ENCODE measurements at regions not wholly inside any gene's neighbourhood (a gene's known extent, or its start where the extent isn't known, plus 50 kb on each side); places are given as distances from the start of the nearest gene placed in this dataset.

DNA sequence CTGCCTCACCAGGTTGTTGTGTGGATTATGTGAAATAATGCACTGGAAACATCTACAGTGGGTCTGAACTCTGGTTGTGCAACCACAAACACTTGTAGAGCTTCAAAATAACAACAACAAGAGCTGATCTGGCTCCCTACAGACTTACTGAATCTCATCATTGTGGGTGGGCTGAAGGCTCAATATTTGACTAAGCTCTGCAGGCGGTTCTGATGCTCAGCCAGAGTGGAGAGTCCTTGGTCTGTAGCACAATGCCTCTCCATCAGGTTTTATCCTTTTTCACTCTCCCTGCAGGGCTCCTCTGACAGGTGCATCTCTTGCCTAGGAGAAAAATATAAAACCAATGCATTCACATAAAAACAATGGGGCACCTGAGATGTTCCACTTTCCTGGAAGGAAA, 456.3 kb upstream of the ONECUT1 start:
- Histone ChIP-seq H3K27me3 (ENCODE audit: low read depth) (no peaks in the 10 kb centered on the region), H3K9me3 (replicated peaks) (no peaks in the 10 kb centered on the region), H3K27ac (replicated peaks) (no peak overlapping the region), H3K36me3 (no peaks in the 10 kb centered on the region), H3K4me3 (no peak overlapping the region), H3K4me1 (no peaks in the 10 kb centered on the region)
- no peak for TF ChIP-seq CTCF (IDR thresholded peaks at IDR 0.05; ENCODE audit: borderline replicate concordance)
- intact Hi-C loops (cut with micrococcal nuclease), result no loop called here
- DNase-seq, result no peak

- no peak overlapping the region for H3K4me3 ChIP-seq
- TF ChIP-seq CTCF (IDR thresholded peaks at IDR 0.05; ENCODE audit: borderline replicate concordance), result no peak
- no peak for DNase-seq
- no peaks in the 10 kb centered on the region for H3K36me3 ChIP-seq
- no peaks in the 10 kb centered on the region for H3K4me1 ChIP-seq
- intact Hi-C loops (cut with micrococcal nuclease), result no loop called here
- no peak overlapping the region for H3K27ac ChIP-seq (replicated peaks)
- no peaks in the 10 kb centered on the region for H3K27me3 ChIP-seq (ENCODE audit: low read depth)
- H3K9me3 ChIP-seq (replicated peaks), result no peaks in the 10 kb centered on the region
Measured at GRCh38 chr15:53233801-53234200, 443.7 kb upstream of the ONECUT1 start.

DNA sequence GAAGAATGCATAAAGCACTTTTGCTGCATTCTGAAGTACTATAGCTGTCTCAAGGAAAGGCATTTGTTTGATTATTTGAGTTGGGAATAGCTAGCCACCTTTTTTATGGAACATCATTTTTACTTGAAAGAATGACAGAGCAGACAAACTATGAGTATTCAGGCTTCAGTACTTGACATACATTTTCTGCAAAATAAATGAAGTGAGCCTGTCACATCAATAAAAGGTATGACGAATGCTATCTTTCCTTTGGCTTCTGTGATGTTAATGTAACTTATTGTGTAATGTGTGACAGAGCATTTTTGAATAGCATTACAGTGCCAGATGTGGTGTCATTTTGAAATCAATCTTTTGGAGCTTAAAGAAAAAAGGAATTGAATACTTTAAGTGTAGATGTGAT, 440.3 kb upstream of the ONECUT1 start:
- no peak for DNase-seq
- no peak overlapping the region for H3K27ac ChIP-seq (replicated peaks)
- intact Hi-C loops (cut with micrococcal nuclease), result no loop called here
- no peaks in the 10 kb centered on the region for H3K27me3 ChIP-seq (ENCODE audit: low read depth)
- H3K4me3 ChIP-seq, result no peak overlapping the region
- no peaks in the 10 kb centered on the region for H3K4me1 ChIP-seq
- no peak for TF ChIP-seq CTCF (IDR thresholded peaks at IDR 0.05; ENCODE audit: borderline replicate concordance)
- H3K9me3 ChIP-seq (replicated peaks), result no peaks in the 10 kb centered on the region
- no peaks in the 10 kb centered on the region for H3K36me3 ChIP-seq

GRCh38 chr15:53226559-53226958, 436.4 kb upstream of the ONECUT1 start:
- intact Hi-C loops (cut with micrococcal nuclease), result no loop called here
- TF ChIP-seq CTCF (IDR thresholded peaks at IDR 0.05; ENCODE audit: borderline replicate concordance), result no peak
- no peaks in the 10 kb centered on the region for H3K9me3 ChIP-seq (replicated peaks)

GRCh38 chr15:53225781-53226180, 435.6 kb upstream of the ONECUT1 start:
- no peak for DNase-seq
- Histone ChIP-seq H3K4me1 (no peaks in the 10 kb centered on the region), H3K27me3 (ENCODE audit: low read depth) (no peaks in the 10 kb centered on the region), H3K9me3 (replicated peaks) (no peaks in the 10 kb centered on the region), H3K36me3 (no peaks in the 10 kb centered on the region), H3K27ac (replicated peaks) (no peak overlapping the region), H3K4me3 (no peak overlapping the region)
- no peak for TF ChIP-seq CTCF (IDR thresholded peaks at IDR 0.05; ENCODE audit: borderline replicate concordance)
- intact Hi-C loops (cut with micrococcal nuclease), result no loop called here

More at GRCh38 chr15:53226559-53226958, 436.4 kb upstream of the ONECUT1 start:
- Histone ChIP-seq H3K27ac (replicated peaks) (no peak overlapping the region), H3K36me3 (no peaks in the 10 kb centered on the region), H3K4me1 (no peaks in the 10 kb centered on the region), H3K4me3 (no peak overlapping the region), H3K27me3 (ENCODE audit: low read depth) (no peaks in the 10 kb centered on the region)
- no peak for DNase-seq

DNA sequence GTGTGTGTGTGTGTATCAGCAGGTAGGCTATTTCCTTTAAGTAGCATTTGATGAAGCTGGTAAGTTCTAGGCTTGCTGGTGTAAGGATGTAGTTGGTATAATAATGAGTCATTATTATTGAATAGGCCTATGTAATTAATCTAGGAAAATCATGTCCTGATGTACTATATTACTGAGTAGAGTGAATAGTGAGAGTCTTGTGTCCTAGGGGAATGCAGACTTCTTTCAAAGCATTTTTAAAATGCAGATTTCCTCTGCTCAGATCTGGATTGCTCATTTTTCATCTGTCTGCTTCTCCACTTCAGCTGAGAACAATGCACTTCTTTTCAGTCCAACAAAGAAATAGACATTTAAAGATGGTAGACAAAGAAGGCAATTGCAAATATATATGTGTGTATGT, 434.2 kb upstream of the ONECUT1 start:
- Histone ChIP-seq H3K9me3 (replicated peaks) (no peaks in the 10 kb centered on the region), H3K27ac (replicated peaks) (no peak overlapping the region), H3K36me3 (no peaks in the 10 kb centered on the region), H3K27me3 (ENCODE audit: low read depth) (no peaks in the 10 kb centered on the region), H3K4me3 (no peak overlapping the region), H3K4me1 (no peaks in the 10 kb centered on the region)
- intact Hi-C loops (cut with micrococcal nuclease), result no loop called here
- no peak for DNase-seq
- no peak for TF ChIP-seq CTCF (IDR thresholded peaks at IDR 0.05; ENCODE audit: borderline replicate concordance)
